Smooth muscle cell (in vitro differentiated cells): ENCODE measurements at regions not wholly inside any gene's neighbourhood (a gene's known extent, or its start where the extent isn't known, plus 50 kb on each side); places are given as distances from the start of the nearest gene placed in this dataset.

Source experiments
- DNase-seq: peaks from one replicate; lab custom pipeline; 2025; ENCODE audit not compliant: unreplicated experiment; lab: John Stamatoyannopoulos, UW
- H2AFZ ChIP-seq: fragments of 200-600 bp; sonication (generic); 2 replicates; pipeline ENCODE4 v1.6.0; 2016; ENCODE audit warnings: antibody characterized with exemption, low read depth, mild to moderate bottlenecking
- H3F3A ChIP-seq: fragments of 200-600 bp; sonication (generic); 2 replicates; pipeline ENCODE4 v1.6.0; 2017; ENCODE audit warnings: antibody characterized with exemption, low read depth
- H3K27ac ChIP-seq: fragments of 200-600 bp; sonication (generic); 2 replicates; pipeline ENCODE4 v1.5.1; 2016; ENCODE audit warnings: low read depth, mild to moderate bottlenecking
- H3K27me3 ChIP-seq: fragments of 200-600 bp; sonication (generic); 2 replicates; pipeline ENCODE4 v1.6.1; 2016; ENCODE audit warnings: low read depth, mild to moderate bottlenecking
- H3K36me3 ChIP-seq: fragments of 200-600 bp; sonication (generic); 2 replicates; pipeline ENCODE4 v1.5.1; 2016; ENCODE audit warnings: low read depth
- H3K4me1 ChIP-seq: fragments of 200-600 bp; sonication (generic); 2 replicates; pipeline ENCODE4 v1.5.1; 2016; ENCODE audit warnings: low read depth
- H3K4me2 ChIP-seq: fragments of 200-600 bp; sonication (generic); 2 replicates; pipeline ENCODE4 v1.6.0; 2016; ENCODE audit warnings: mild to moderate bottlenecking
- H3K4me3 ChIP-seq: fragments of 200-600 bp; sonication (generic); 2 replicates; pipeline ENCODE4 v1.5.1; 2016; ENCODE audit warnings: mild to moderate bottlenecking
- H3K79me2 ChIP-seq: fragments of 200-600 bp; sonication (generic); 2 replicates; pipeline ENCODE4 v1.6.0; 2016; ENCODE audit warnings: low read depth, mild to moderate bottlenecking
- H3K9ac ChIP-seq: fragments of 200-600 bp; sonication (generic); 2 replicates; pipeline ENCODE4 v1.6.0; 2016; ENCODE audit warnings: low read depth
- H3K9me3 ChIP-seq: fragments of 200-600 bp; sonication (generic); replicated peaks from 2 replicates; pipeline ENCODE4 v1.5.1; 2016; ENCODE audit warnings: low read depth
- H4K20me1 ChIP-seq: fragments of 200-600 bp; sonication (generic); 2 replicates; pipeline ENCODE4 v1.6.0; 2016; ENCODE audit warnings: low read depth
- WGBS: methylation state at CpG from one replicate; pipeline ENCODE4 v1.1.7; 2016; ENCODE audit warnings: low lambda C conversion rate; 5-methylcytosine and 5-hydroxymethylcytosine counted together
- TF ChIP-seq, protein P1 (sequence below): fragments of 200-600 bp; sonication (generic); IDR thresholded peaks from 2 replicates; pipeline ENCODE4 v1.5.1; 2017; ENCODE audit warnings: borderline replicate concordance, mild to moderate bottlenecking, antibody characterized with exemption; ENCODE audit not compliant: insufficient read depth, poor library complexity, severe bottlenecking

DNA sequence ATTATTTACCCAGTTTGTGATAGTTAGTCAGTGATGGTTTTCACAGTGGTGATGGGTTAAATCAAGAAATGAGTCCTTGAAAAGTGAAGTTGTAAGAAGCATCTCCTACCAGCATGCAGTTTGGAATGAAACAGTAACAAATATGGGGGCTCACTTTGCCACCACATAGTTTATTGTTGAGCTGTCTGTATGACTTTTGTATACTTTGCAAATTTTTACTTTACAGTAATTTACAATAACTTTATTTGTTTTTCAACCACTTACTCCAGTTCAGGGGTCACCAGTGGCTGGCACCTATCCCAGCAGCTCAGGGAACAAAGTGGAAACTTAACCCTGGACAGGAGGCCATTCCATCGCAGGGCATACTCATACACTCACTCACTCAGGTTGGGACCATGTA, 64.5 kb upstream of the ANKRD50 start:
- 96% methylated on average over 1 of the region's 1 CpG for WGBS
- no peak overlapping the region for H3K4me2 ChIP-seq
- H4K20me1 ChIP-seq: no peaks in the 10 kb centered on the region
- no peak for DNase-seq
- H3K4me3 ChIP-seq: no peak overlapping the region
- H3K4me1 ChIP-seq: no peaks in the 10 kb centered on the region
- no peak overlapping the region for H2AFZ ChIP-seq
- no peaks in the 10 kb centered on the region for H3K27me3 ChIP-seq
- no peak overlapping the region for H3K9ac ChIP-seq
- H3K79me2 ChIP-seq: no peaks in the 10 kb centered on the region
- H3K36me3 ChIP-seq: no peaks in the 10 kb centered on the region
- no peaks in the 10 kb centered on the region for H3F3A ChIP-seq
- TF ChIP-seq, protein P1, sequence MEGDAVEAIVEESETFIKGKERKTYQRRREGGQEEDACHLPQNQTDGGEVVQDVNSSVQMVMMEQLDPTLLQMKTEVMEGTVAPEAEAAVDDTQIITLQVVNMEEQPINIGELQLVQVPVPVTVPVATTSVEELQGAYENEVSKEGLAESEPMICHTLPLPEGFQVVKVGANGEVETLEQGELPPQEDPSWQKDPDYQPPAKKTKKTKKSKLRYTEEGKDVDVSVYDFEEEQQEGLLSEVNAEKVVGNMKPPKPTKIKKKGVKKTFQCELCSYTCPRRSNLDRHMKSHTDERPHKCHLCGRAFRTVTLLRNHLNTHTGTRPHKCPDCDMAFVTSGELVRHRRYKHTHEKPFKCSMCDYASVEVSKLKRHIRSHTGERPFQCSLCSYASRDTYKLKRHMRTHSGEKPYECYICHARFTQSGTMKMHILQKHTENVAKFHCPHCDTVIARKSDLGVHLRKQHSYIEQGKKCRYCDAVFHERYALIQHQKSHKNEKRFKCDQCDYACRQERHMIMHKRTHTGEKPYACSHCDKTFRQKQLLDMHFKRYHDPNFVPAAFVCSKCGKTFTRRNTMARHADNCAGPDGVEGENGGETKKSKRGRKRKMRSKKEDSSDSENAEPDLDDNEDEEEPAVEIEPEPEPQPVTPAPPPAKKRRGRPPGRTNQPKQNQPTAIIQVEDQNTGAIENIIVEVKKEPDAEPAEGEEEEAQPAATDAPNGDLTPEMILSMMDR: no peak
- H3K9me3 ChIP-seq: no peaks in the 10 kb centered on the region
- no peak overlapping the region for H3K27ac ChIP-seq

DNA sequence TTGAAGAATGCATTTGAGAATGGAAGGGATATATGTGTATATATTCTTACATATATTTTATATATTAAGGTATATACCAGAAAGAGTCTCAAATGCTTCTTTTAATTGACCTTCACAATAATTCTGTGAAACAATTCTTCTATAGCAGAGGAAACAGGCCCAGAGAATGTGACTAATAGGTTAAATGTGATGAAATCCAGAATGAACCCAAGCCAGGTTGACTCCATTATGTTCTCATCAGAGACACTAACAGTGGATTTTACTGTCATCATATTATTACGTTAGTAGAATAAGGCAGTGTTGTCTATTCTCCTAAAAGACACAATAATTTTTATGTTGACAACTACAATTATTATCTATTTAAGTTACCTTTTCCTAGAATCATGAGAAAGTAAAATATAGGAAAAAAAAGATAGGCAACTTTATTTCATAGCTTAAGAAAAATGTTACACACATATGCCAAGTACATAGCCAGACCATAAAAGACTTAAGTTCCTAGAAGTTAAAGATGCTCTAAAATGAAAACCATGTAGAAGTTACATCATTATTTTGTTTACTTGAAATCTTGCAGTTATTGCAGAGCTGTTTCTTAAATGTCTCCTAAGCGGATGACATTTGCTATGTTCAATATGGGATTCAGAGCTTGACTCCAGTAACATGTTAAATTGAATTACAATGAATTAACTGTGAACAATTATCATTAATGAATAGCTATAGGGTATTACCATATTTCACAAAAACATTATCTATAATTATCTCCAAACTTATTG, 56.2 kb upstream of the ANKRD50 start:
- Histone ChIP-seq H3K4me3 (no peak overlapping the region), H3K79me2 (no peaks in the 10 kb centered on the region), H3K27ac (no peak overlapping the region), H3K27me3 (no peaks in the 10 kb centered on the region), H3K4me2 (no peak overlapping the region), H4K20me1 (no peaks in the 10 kb centered on the region), H3K9me3 (no peaks in the 10 kb centered on the region), H3K36me3 (no peaks in the 10 kb centered on the region), H3K4me1 (no peaks in the 10 kb centered on the region), H3K9ac (no peak overlapping the region), H3F3A (no peaks in the 10 kb centered on the region), H2AFZ (no peak overlapping the region)
- TF ChIP-seq, protein P1: no peak
- WGBS: 97% methylated on average over 2 of the region's 2 CpGs
- DNase-seq: no peak

DNA sequence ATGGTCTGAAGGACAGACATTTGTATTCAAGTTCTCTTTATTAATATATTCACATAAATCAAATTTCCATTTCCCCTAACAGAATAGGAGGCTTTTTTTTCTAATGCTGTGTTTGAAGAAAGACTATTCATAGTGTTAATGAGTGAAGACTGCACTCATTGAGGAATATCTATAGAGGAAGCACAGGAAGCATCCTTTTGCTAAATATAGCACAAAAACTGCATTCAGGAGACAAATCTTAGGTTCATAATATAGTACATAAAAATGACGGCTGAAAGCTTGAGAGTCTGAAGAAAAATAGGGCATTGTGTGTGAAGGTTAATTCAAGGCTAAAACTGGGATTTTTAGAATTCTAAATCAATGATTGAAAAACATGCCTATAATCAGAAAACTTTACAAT, 50.4 kb upstream of the ANKRD50 start:
- Histone ChIP-seq H3K4me3 (no peak overlapping the region), H3K27me3 (no peaks in the 10 kb centered on the region), H3K9ac (no peak overlapping the region), H3K4me1 (no peaks in the 10 kb centered on the region), H3F3A (no peaks in the 10 kb centered on the region), H3K79me2 (no peaks in the 10 kb centered on the region), H3K36me3 (no peaks in the 10 kb centered on the region), H4K20me1 (no peaks in the 10 kb centered on the region), H3K9me3 (no peaks in the 10 kb centered on the region), H2AFZ (no peak overlapping the region), H3K4me2 (no peak overlapping the region), H3K27ac (no peak overlapping the region)
- DNase-seq: no peak
- 72% methylated on average over 1 of the region's 1 CpG for WGBS
- TF ChIP-seq, protein P1: no peak
